ENCODE measurements at regions not wholly inside any gene's neighbourhood (a gene's known extent, or its start where the extent isn't known, plus 50 kb on each side); places are given as distances from the start of the nearest gene placed in this dataset.

DNA sequence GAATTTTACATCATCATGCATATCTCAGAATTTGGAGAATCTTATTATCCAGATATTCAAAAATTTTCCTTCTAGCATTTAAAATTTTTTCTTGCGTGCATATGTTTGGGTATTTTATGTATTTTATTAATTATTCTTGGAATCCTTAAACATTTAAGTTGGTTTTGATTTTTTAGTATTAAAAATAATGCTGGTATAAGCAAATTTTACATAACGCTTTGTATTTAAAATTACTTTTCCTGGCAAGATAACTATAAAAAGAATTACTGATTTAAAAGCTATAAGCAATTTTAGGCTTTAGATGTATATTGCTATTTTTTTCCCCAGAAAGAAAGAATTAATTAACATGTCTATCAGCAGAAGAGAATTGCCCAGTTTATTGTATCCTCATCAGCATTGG is 224.6 kb upstream of the STXBP6 start:
- H3K4me1 ChIP-seq (ENCODE audit: insufficient read depth, low read length): no peaks in the 10 kb centered on the region
- H3K36me3 ChIP-seq (ENCODE audit: insufficient read depth, low read length): no peaks in the 10 kb centered on the region
- H3K9ac ChIP-seq (ENCODE audit: low read depth, low read length): no peak overlapping the region
- no peaks in the 10 kb centered on the region for H3K9me3 ChIP-seq (ENCODE audit: control insufficient read depth, insufficient read depth, low read length)

DNA sequence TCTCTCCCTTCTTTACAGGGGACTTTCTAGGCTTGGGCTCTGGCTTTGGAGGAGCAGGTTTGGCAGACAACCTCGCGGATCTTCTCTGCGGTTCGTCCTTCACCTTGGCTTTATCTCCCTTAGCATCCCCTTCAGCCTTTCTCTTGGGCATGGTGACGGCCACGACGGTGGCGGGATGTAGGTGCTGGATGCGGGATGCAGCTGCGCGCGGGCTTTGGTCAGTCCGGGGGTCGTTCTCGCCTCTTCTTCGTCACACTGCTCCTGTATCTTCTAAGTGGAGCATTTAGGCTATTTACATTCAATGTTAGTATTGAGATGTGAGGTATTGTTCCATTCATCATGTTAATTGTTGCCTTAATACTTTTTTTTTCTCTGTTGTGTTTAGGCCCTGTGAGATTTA is 217.2 kb upstream of the STXBP6 start:
- Histone ChIP-seq H3K4me1 (ENCODE audit: insufficient read depth, low read length) (no peaks in the 10 kb centered on the region), H3K9me3 (ENCODE audit: control insufficient read depth, insufficient read depth, low read length) (no peaks in the 10 kb centered on the region), H3K9ac (ENCODE audit: low read depth, low read length) (no peak overlapping the region), H3K36me3 (ENCODE audit: insufficient read depth, low read length) (no peaks in the 10 kb centered on the region)

DNA sequence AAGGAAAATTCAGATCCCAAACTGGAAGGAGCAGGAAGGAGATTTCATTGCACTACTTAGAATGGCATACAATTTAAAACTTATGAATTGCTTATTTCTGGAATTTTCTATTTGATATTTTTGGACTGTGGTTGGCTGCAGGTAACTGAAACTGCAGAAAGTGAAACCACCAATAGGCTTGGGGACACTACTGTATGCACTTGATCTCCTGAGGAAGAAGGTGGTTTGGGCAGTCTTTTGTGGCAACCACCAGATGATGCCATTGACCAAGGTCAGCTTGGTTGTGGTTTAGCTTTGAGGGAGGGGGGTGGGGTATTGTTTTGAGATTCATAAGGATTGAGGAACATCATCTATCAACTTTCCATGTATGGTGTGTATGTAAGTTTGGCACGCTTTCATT is 209.5 kb upstream of the STXBP6 start:
- H3K36me3 ChIP-seq (ENCODE audit: insufficient read depth, low read length): no peaks in the 10 kb centered on the region
- H3K9ac ChIP-seq (ENCODE audit: low read depth, low read length): no peak overlapping the region

DNA sequence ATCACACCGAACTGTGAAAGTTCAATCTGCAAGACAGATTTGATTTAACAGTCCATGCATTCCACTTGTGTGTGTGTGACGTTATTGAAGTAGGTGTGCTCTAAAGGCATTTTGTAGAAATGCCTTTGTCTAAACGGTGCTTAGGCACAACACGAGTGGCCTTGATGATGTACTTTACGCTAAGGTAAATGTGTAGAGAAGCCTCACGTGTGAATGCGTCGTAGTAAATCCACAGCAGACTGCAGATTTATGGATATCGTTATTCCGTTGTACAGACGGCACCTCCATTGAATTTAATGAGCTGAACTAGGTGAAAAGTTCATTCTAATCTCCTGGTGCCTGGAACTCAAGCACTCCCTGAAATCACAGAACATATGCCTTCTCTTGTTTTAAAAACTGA is 202.8 kb upstream of the STXBP6 start:
- Histone ChIP-seq H3K4me1 (ENCODE audit: insufficient read depth, low read length) (no peaks in the 10 kb centered on the region), H3K9me3 (ENCODE audit: control insufficient read depth, insufficient read depth, low read length) (no peaks in the 10 kb centered on the region), H3K36me3 (ENCODE audit: insufficient read depth, low read length) (no peaks in the 10 kb centered on the region), H3K9ac (ENCODE audit: low read depth, low read length) (no peak overlapping the region)

More for the DNA sequence above, 209.5 kb upstream of the STXBP6 start:
- no peaks in the 10 kb centered on the region for H3K9me3 ChIP-seq (ENCODE audit: control insufficient read depth, insufficient read depth, low read length)
- no peaks in the 10 kb centered on the region for H3K4me1 ChIP-seq (ENCODE audit: insufficient read depth, low read length)

DNA sequence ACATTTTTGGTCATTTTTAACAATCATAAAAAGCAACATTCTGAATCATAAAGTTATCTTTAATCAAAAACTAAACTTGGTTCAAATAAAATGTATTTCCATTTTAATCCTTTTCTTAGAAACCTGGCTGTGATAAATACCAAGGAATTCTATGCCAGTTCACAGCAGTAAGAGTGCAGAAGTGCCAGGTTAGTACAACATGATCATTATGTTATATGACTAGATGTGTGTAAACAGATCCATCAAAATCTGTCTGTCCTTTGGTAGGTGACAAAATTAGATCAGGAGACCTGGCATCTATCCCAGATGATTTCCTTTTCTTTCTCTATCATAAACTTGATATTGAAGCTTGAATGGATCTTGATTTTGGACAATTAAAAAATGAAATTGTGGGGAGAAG is 200.6 kb upstream of the STXBP6 start:
- Histone ChIP-seq H3K4me1 (ENCODE audit: insufficient read depth, low read length) (no peaks in the 10 kb centered on the region), H3K36me3 (ENCODE audit: insufficient read depth, low read length) (no peaks in the 10 kb centered on the region), H3K9ac (ENCODE audit: low read depth, low read length) (no peak overlapping the region), H3K9me3 (ENCODE audit: control insufficient read depth, insufficient read depth, low read length) (no peaks in the 10 kb centered on the region)

DNA sequence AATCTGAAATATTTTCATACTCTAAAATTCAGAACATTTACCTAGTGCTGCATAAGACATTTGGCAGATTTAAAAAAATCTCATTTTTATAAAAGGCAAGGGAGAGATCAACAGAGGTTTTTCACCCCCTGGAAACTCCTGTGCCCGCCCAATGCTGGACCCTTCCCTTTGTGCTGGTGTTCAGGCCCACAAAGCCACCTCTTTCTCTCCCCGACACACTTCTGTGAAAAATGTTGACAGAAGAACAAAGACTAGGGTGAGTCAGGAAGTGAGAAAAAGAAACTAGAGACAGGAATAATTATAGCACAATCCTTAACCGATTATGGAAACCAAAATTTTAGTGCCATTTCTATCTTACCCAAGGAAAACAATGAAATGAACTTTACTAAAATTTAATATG is 197.7 kb upstream of the STXBP6 start:
- Histone ChIP-seq H3K9me3 (ENCODE audit: control insufficient read depth, insufficient read depth, low read length) (no peaks in the 10 kb centered on the region), H3K36me3 (ENCODE audit: insufficient read depth, low read length) (no peaks in the 10 kb centered on the region), H3K9ac (ENCODE audit: low read depth, low read length) (no peak overlapping the region), H3K4me1 (ENCODE audit: insufficient read depth, low read length) (no peaks in the 10 kb centered on the region)

DNA sequence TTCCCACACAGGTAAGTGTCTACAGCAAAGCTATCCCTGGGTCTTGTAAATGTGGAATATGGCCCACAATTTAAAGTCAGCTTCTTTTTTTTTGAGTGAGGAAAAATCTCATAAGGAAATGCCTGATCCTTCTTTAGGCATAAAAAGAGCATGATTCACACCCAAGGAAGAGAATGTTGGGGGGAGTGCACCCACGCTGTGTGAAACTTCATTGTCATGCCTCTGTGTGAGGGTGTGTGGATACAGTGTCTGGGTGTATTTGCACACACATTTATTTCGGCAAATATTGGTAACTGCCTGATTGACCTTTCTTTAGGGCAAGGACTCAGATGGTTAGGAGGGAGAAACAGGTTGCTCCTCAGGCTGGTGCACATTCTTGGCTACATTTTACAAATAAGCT is 196.8 kb upstream of the STXBP6 start:
- H3K9ac ChIP-seq (ENCODE audit: low read depth, low read length): no peak overlapping the region
- H3K36me3 ChIP-seq (ENCODE audit: insufficient read depth, low read length): no peaks in the 10 kb centered on the region
- no peaks in the 10 kb centered on the region for H3K9me3 ChIP-seq (ENCODE audit: control insufficient read depth, insufficient read depth, low read length)
- H3K4me1 ChIP-seq (ENCODE audit: insufficient read depth, low read length): no peaks in the 10 kb centered on the region

DNA sequence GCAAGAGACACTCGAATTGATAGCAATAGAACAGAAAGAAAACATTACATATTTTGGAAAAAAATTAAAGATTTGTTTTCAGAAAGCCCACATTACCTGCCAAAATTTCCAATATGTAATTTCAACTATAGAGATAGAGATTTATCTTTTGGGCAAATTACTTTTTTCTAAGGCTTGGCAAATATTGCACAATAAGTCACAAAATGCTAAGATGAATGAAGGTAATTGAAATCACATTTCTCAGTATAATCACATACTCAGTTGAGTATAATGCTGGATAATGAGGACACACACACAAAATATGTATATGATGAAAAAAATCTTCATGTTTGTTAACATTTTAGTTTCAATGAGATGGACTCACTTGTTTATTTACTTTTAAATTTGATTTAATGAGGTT is 189.2 kb upstream of the STXBP6 start:
- H3K9ac ChIP-seq (ENCODE audit: low read depth, low read length): no peak overlapping the region
- peaks cover 5% of the 10 kb centered on the region; the same call in 1 of the 2 replicates for H3K4me1 ChIP-seq (ENCODE audit: insufficient read depth, low read length)
- no peaks in the 10 kb centered on the region for H3K36me3 ChIP-seq (ENCODE audit: insufficient read depth, low read length)

DNA sequence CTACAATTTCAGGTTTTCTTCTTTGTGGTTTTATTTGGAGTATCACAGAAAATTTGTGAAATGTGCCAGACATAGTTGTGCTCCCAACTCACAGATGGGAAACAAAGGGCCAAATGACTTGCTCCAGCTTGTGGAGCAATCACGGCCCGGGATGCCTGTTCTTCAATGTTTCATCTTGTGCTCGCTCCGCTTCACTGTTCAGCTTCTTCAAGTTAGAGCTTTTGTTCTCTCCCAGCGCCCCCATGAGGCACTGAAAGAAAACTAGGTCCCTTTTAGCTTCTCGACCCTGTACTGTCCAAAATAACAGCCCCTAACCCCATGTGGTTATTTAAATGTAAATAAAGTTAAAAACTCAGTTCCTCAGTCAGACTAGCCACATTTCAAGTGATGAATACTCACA is 187.9 kb upstream of the STXBP6 start:
- peaks cover 5% of the 10 kb centered on the region; the same call in 1 of the 2 replicates for H3K4me1 ChIP-seq (ENCODE audit: insufficient read depth, low read length)
- no peaks in the 10 kb centered on the region for H3K36me3 ChIP-seq (ENCODE audit: insufficient read depth, low read length)
- no peaks in the 10 kb centered on the region for H3K9me3 ChIP-seq (ENCODE audit: control insufficient read depth, insufficient read depth, low read length)
- no peak overlapping the region for H3K9ac ChIP-seq (ENCODE audit: low read depth, low read length)

More for the DNA sequence above, 189.2 kb upstream of the STXBP6 start:
- H3K9me3 ChIP-seq (ENCODE audit: control insufficient read depth, insufficient read depth, low read length): no peaks in the 10 kb centered on the region

DNA sequence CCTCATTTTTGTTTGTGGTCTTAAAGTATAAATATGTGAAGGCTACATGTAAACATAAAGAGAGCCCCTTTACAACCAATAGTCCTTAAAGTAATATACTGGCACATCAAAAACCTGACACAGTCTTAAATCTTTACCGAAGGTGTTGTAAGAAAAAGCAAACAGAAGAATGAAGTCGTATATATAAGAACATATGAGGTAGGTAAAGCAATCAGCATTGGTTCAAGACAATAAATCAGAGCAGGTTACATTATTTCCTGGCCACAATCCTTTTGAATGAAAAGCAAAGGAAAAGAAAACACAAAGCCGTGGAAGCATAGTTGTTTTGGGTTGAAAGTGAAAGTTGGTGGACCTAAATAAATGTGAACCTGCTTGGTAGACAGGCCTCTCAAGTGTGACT is 183.7 kb upstream of the STXBP6 start:
- Histone ChIP-seq H3K4me1 (ENCODE audit: insufficient read depth, low read length) (peaks cover 5% of the 10 kb centered on the region; the same call in 1 of the 2 replicates), H3K36me3 (ENCODE audit: insufficient read depth, low read length) (no peaks in the 10 kb centered on the region), H3K9ac (ENCODE audit: low read depth, low read length) (no peak overlapping the region), H3K9me3 (ENCODE audit: control insufficient read depth, insufficient read depth, low read length) (no peaks in the 10 kb centered on the region)

DNA sequence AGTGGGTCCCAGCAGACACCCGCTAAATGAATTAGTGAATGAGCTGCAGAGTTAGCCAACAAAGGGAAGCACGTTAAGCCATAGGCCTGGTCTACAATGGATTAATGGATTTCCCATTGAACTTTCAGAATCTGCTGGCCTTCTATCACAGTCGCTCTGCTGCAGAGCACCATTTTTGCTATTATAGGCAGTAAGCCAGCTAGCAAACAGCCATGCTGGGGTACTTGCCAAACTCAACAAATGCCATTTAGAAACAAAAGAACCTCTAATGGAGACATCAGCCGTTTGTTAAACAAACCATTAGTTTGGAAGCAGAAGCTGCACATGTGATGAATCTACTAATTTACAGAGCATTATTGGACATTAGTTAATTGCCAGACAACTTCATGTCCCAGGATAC is 181.1 kb upstream of the STXBP6 start:
- Histone ChIP-seq H3K9ac (ENCODE audit: low read depth, low read length) (no peak overlapping the region), H3K9me3 (ENCODE audit: control insufficient read depth, insufficient read depth, low read length) (no peaks in the 10 kb centered on the region), H3K36me3 (ENCODE audit: insufficient read depth, low read length) (no peaks in the 10 kb centered on the region), H3K4me1 (ENCODE audit: insufficient read depth, low read length) (no peaks in the 10 kb centered on the region)

DNA sequence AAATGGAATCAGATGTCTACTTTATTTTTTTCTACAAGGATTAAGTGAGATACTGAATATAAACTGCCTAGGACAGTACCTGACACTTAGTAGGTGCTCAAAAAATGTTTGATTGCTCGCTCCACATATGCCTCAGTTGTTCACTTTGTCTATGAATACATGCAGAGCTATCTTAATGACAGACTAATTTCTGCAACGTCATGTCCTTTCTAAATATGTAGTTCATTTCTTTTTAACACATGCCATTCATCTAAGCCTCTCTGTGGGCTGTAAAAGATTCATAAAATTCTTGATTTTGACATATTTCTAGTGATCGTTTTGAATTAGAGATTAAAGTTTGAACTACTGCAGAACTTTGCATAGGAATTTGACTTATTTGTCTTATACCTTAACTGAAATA is 176.3 kb upstream of the STXBP6 start:
- no peaks in the 10 kb centered on the region for H3K4me1 ChIP-seq (ENCODE audit: insufficient read depth, low read length)
- no peak overlapping the region for H3K9ac ChIP-seq (ENCODE audit: low read depth, low read length)
- H3K9me3 ChIP-seq (ENCODE audit: control insufficient read depth, insufficient read depth, low read length): no peaks in the 10 kb centered on the region
- no peaks in the 10 kb centered on the region for H3K36me3 ChIP-seq (ENCODE audit: insufficient read depth, low read length)

DNA sequence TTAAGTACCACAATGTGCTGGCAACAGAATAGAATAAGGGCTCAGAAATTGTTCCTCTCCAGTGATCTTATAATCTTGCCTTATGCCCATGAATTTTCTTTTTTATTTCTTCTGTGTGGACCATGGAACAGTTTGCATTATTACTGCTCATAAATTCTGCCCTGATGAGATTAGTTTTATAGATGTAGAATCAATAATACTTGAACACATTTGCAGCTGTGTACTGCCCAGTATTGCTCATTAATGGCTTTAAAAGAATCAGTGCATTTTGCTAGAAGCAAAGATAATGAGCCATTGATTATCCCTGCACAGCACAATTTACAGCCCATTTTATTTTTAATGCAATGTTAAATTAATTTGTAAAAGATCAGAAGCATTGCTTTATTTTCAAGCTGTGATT is 172.3 kb upstream of the STXBP6 start:
- H3K4me1 ChIP-seq (ENCODE audit: insufficient read depth, low read length): no peaks in the 10 kb centered on the region
- no peaks in the 10 kb centered on the region for H3K36me3 ChIP-seq (ENCODE audit: insufficient read depth, low read length)
- no peaks in the 10 kb centered on the region for H3K9me3 ChIP-seq (ENCODE audit: control insufficient read depth, insufficient read depth, low read length)
- H3K9ac ChIP-seq (ENCODE audit: low read depth, low read length): no peak overlapping the region

DNA sequence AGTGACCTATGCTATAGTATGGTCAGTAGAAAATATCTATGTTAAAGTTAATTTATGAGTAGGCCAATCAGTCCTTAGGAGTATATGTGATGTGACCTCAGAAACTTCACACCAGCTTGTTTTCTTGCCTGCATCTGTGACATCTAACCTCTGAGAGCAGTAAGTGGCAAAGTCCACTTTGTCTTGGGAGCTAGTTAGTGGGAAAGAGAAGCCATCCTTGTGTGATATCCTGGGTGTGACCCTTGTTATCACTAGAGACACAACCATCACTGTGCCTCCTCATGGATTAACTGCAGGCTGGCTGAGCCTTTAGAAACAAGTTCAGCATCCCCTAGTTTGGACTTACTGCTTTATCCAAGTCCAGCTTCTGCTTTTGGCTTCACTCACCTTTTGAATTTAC is 170.6 kb upstream of the STXBP6 start:
- Histone ChIP-seq H3K9me3 (ENCODE audit: control insufficient read depth, insufficient read depth, low read length) (no peaks in the 10 kb centered on the region), H3K9ac (ENCODE audit: low read depth, low read length) (no peak overlapping the region), H3K36me3 (ENCODE audit: insufficient read depth, low read length) (no peaks in the 10 kb centered on the region), H3K4me1 (ENCODE audit: insufficient read depth, low read length) (no peaks in the 10 kb centered on the region)

DNA sequence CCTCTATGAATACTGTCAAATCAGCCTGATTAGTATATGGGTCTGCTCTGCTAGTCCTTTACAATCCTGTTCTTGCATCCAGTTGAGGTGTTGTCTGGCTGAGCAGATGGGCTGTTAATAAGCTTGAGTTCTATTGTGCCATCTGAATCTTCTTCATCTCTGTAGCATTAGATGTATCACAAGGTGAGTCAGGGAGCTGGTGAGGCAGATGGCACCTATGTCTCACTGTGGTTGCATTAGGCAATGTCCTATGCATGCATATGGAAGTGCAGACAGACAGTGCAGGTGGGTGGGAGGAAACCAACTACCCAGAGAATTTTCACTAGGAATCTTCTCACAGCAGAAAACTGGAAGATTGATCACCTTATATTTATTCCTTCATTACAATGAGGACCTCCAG is 165.7 kb upstream of the STXBP6 start:
- H3K36me3 ChIP-seq (ENCODE audit: insufficient read depth, low read length): no peaks in the 10 kb centered on the region
- H3K9ac ChIP-seq (ENCODE audit: low read depth, low read length): no peak overlapping the region
- no peaks in the 10 kb centered on the region for H3K9me3 ChIP-seq (ENCODE audit: control insufficient read depth, insufficient read depth, low read length)
- no peaks in the 10 kb centered on the region for H3K4me1 ChIP-seq (ENCODE audit: insufficient read depth, low read length)

DNA sequence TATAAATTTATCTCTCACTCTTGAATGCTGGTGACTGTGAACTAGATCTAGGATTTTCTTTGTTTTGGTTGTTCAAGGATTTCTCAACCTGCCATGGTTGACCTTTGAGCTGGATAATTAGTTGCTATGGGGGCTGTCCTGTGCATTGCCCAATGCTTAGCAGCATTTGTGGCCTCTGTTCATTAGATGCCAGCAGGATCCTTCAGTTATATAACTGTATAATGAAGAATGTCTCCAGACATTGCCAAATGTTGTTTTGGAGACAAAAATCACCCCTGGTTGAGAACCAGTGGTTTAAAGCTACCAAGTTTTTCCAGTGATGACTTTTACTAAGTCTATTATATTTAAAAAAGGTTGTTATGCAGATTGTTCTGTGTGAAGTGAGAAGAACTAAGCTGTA is 147.9 kb upstream of the STXBP6 start:
- Histone ChIP-seq H3K4me1 (ENCODE audit: insufficient read depth, low read length) (no peaks in the 10 kb centered on the region), H3K36me3 (ENCODE audit: insufficient read depth, low read length) (no peaks in the 10 kb centered on the region), H3K9me3 (ENCODE audit: control insufficient read depth, insufficient read depth, low read length) (no peaks in the 10 kb centered on the region)

More for the DNA sequence above, 147.9 kb upstream of the STXBP6 start:
- H3K9ac ChIP-seq (ENCODE audit: low read depth, low read length): no peak overlapping the region

Measured in ES-I3 (cell line).